HG02571 (cell line): ENCODE measurements at regions not wholly inside any gene's neighbourhood (a gene's known extent, or its start where the extent isn't known, plus 50 kb on each side); places are given as distances from the start of the nearest gene placed in this dataset.

Experiments
- ATAC-seq: cut with Tn5 transposase; IDR thresholded peaks from one replicate; pipeline ENCODE4 v1.9.1; 2021; ENCODE audit warnings: mild to moderate bottlenecking, moderate library complexity; ENCODE audit not compliant: unreplicated experiment

GRCh38 chr7:41148521-41148951, 554.4 kb downstream of the INHBA start:
- ATAC-seq: no peak

- ATAC-seq: no peak
These were observed 555.0 kb downstream of the INHBA start for GRCh38 chr7:41147606-41148485.

- no peak for ATAC-seq
These were observed 556.5 kb downstream of the INHBA start for GRCh38 chr7:41146429-41146828.

GRCh38 chr7:41145656-41146055, 557.2 kb downstream of the INHBA start:
- ATAC-seq: no peak

GRCh38 chr7:41142904-41143473, 559.9 kb downstream of the INHBA start:
- no peak for ATAC-seq

- ATAC-seq: no peak
These were observed 563.1 kb downstream of the INHBA start for GRCh38 chr7:41139789-41140188.

GRCh38 chr7:41136551-41136950, 566.3 kb downstream of the INHBA start:
- no peak for ATAC-seq

- ATAC-seq: no peak
These were observed 567.4 kb downstream of the INHBA start for GRCh38 chr7:41135511-41135910.

GRCh38 chr7:41134300-41135255, 568.3 kb downstream of the INHBA start:
- ATAC-seq: peak; percentile 92

- peak; percentile 34 for ATAC-seq
These were observed 569.1 kb downstream of the INHBA start for GRCh38 chr7:41133690-41134299.

GRCh38 chr7:41131956-41132355, 570.9 kb downstream of the INHBA start:
- no peak for ATAC-seq

- no peak for ATAC-seq
These were observed 572.2 kb downstream of the INHBA start for GRCh38 chr7:41130561-41131236.

GRCh38 chr7:41130086-41130485, 572.8 kb downstream of the INHBA start:
- no peak for ATAC-seq

- no peak for ATAC-seq
These were observed 577.5 kb downstream of the INHBA start for GRCh38 chr7:41125343-41125742.

- ATAC-seq: no peak
These were observed 580.5 kb downstream of the INHBA start for GRCh38 chr7:41122256-41122987.

GRCh38 chr7:41121228-41121627, 581.7 kb downstream of the INHBA start:
- no peak for ATAC-seq

GRCh38 chr7:41118486-41118885, 584.4 kb downstream of the INHBA start:
- no peak for ATAC-seq

GRCh38 chr7:41117431-41117830, 585.5 kb downstream of the INHBA start:
- ATAC-seq: no peak

- ATAC-seq: no peak
These were observed 586.1 kb downstream of the INHBA start for GRCh38 chr7:41116817-41117216.

GRCh38 chr7:41116337-41116736, 586.6 kb downstream of the INHBA start:
- ATAC-seq: no peak
